ENCODE measurements at regions not wholly inside any gene's neighbourhood (a gene's known extent, or its start where the extent isn't known, plus 50 kb on each side); places are given as distances from the start of the nearest gene placed in this dataset.

- TF ChIP-seq, protein P1, sequence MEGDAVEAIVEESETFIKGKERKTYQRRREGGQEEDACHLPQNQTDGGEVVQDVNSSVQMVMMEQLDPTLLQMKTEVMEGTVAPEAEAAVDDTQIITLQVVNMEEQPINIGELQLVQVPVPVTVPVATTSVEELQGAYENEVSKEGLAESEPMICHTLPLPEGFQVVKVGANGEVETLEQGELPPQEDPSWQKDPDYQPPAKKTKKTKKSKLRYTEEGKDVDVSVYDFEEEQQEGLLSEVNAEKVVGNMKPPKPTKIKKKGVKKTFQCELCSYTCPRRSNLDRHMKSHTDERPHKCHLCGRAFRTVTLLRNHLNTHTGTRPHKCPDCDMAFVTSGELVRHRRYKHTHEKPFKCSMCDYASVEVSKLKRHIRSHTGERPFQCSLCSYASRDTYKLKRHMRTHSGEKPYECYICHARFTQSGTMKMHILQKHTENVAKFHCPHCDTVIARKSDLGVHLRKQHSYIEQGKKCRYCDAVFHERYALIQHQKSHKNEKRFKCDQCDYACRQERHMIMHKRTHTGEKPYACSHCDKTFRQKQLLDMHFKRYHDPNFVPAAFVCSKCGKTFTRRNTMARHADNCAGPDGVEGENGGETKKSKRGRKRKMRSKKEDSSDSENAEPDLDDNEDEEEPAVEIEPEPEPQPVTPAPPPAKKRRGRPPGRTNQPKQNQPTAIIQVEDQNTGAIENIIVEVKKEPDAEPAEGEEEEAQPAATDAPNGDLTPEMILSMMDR (IDR thresholded peaks at IDR 0.05) = no peak
- TF ChIP-seq YY1 (IDR thresholded peaks at IDR 0.05; ENCODE audit: low read depth) (no peak), RFX5 (IDR thresholded peaks at IDR 0.05; ENCODE audit: low read length) (no peak), MEF2A (IDR thresholded peaks at IDR 0.05; ENCODE audit: borderline replicate concordance, low read depth) (no peak), GABPA (IDR thresholded peaks at IDR 0.05; ENCODE audit: low read depth) (no peak)
- TF ChIP-seq, protein P2, sequence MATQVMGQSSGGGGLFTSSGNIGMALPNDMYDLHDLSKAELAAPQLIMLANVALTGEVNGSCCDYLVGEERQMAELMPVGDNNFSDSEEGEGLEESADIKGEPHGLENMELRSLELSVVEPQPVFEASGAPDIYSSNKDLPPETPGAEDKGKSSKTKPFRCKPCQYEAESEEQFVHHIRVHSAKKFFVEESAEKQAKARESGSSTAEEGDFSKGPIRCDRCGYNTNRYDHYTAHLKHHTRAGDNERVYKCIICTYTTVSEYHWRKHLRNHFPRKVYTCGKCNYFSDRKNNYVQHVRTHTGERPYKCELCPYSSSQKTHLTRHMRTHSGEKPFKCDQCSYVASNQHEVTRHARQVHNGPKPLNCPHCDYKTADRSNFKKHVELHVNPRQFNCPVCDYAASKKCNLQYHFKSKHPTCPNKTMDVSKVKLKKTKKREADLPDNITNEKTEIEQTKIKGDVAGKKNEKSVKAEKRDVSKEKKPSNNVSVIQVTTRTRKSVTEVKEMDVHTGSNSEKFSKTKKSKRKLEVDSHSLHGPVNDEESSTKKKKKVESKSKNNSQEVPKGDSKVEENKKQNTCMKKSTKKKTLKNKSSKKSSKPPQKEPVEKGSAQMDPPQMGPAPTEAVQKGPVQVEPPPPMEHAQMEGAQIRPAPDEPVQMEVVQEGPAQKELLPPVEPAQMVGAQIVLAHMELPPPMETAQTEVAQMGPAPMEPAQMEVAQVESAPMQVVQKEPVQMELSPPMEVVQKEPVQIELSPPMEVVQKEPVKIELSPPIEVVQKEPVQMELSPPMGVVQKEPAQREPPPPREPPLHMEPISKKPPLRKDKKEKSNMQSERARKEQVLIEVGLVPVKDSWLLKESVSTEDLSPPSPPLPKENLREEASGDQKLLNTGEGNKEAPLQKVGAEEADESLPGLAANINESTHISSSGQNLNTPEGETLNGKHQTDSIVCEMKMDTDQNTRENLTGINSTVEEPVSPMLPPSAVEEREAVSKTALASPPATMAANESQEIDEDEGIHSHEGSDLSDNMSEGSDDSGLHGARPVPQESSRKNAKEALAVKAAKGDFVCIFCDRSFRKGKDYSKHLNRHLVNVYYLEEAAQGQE (IDR thresholded peaks at IDR 0.05; ENCODE audit: low read depth, low read length) = no peak
- TF ChIP-seq, protein P3, sequence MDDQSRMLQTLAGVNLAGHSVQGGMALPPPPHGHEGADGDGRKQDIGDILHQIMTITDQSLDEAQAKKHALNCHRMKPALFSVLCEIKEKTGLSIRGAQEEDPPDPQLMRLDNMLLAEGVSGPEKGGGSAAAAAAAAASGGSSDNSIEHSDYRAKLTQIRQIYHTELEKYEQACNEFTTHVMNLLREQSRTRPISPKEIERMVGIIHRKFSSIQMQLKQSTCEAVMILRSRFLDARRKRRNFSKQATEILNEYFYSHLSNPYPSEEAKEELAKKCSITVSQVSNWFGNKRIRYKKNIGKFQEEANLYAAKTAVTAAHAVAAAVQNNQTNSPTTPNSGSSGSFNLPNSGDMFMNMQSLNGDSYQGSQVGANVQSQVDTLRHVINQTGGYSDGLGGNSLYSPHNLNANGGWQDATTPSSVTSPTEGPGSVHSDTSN (IDR thresholded peaks at IDR 0.05) = no peak
These were observed 193.8 kb downstream of the GADD45G start for GRCh38 chr9:89798547-89799120.

Data from SK-N-SH (cell line).